GM23338 (cell line): ENCODE measurements at regions not wholly inside any gene's neighbourhood (a gene's known extent, or its start where the extent isn't known, plus 50 kb on each side); places are given as distances from the start of the nearest gene placed in this dataset.

Source experiments
- ATAC-seq: fragments of 200-7000 bp; cut with Tn5 transposase; 3 replicates; pipeline ENCODE4 v1.9.1; 2020
- DNase-seq: peaks from one replicate; pipeline ENCODE4 v3.0.0-alpha.2; 2015; ENCODE audit warnings: low spot score
- H2AFZ ChIP-seq: fragments of 200-600 bp; sonication (generic); 2 replicates; pipeline ENCODE4 v1.8.0; 2016; ENCODE audit warnings: antibody characterized with exemption, mild to moderate bottlenecking, moderate library complexity
- H3F3A ChIP-seq: fragments of 200-600 bp; sonication (generic); replicated peaks from 2 replicates; pipeline ENCODE4 v1.8.0; 2017; ENCODE audit warnings: antibody characterized with exemption, mixed run types, low read depth
- H3K27ac ChIP-seq: fragments of 200-600 bp; sonication (generic); 2 replicates; pipeline ENCODE4 v1.6.1; 2016; ENCODE audit warnings: low read depth
- H3K27me3 ChIP-seq: fragments of 200-600 bp; sonication (generic); 2 replicates; pipeline ENCODE4 v1.8.0; 2016; ENCODE audit warnings: mild to moderate bottlenecking, mixed run types, moderate library complexity; ENCODE audit not compliant: insufficient read depth
- H3K36me3 ChIP-seq: fragments of 200-600 bp; sonication (generic); 2 replicates; pipeline ENCODE4 v1.8.0; 2016; ENCODE audit warnings: mild to moderate bottlenecking; ENCODE audit not compliant: insufficient read depth
- H3K4me1 ChIP-seq: fragments of 200-600 bp; sonication (generic); 2 replicates; pipeline ENCODE4 v1.8.0; 2016; ENCODE audit warnings: mild to moderate bottlenecking, moderate library complexity; ENCODE audit not compliant: insufficient read depth
- H3K4me2 ChIP-seq: fragments of 200-600 bp; sonication (generic); 2 replicates; pipeline ENCODE4 v1.7.1; 2017; ENCODE audit warnings: mixed run types
- H3K4me3 ChIP-seq: fragments of 200-600 bp; sonication (generic); 2 replicates; pipeline ENCODE4 v1.6.1; 2016; ENCODE audit warnings: mixed run types
- H3K79me2 ChIP-seq: fragments of 200-600 bp; sonication (generic); replicated peaks from 2 replicates; pipeline ENCODE4 v1.8.0; 2017; ENCODE audit warnings: mild to moderate bottlenecking; ENCODE audit not compliant: insufficient read depth
- H3K9me2 ChIP-seq: fragments of 200-600 bp; sonication (generic); 2 replicates; pipeline ENCODE4 v1.8.0; 2017; ENCODE audit not compliant: insufficient read depth
- H4K20me1 ChIP-seq: fragments of 200-600 bp; sonication (generic); replicated peaks from 2 replicates; pipeline ENCODE4 v1.8.0; 2017; ENCODE audit warnings: mild to moderate bottlenecking; ENCODE audit not compliant: insufficient read depth
- H3K27ac Mint-ChIP-seq: 2 replicates; pipeline ENCODE4 v1.8.0; 2020; ENCODE audit warnings: inconsistent platforms, mild to moderate bottlenecking, moderate library complexity, mixed read lengths
- H3K27me3 Mint-ChIP-seq: 3 replicates; pipeline ENCODE4 v1.8.0; 2022; ENCODE audit warnings: low read depth, mild to moderate bottlenecking, moderate library complexity, mixed read lengths, inconsistent platforms; ENCODE audit not compliant: insufficient read depth, poor library complexity
- H3K36me3 Mint-ChIP-seq: 3 replicates; pipeline ENCODE4 v1.8.0; 2021; ENCODE audit warnings: low read depth, mild to moderate bottlenecking, inconsistent platforms, moderate library complexity, mixed read lengths
- H3K4me1 Mint-ChIP-seq: 3 replicates; pipeline ENCODE4 v1.8.0; 2020; ENCODE audit warnings: mild to moderate bottlenecking, inconsistent platforms, mixed read lengths
- H3K4me3 Mint-ChIP-seq: 3 replicates; pipeline ENCODE4 v1.8.0; 2021; ENCODE audit warnings: moderate library complexity, mild to moderate bottlenecking, inconsistent platforms, mixed read lengths
- H3K9me3 Mint-ChIP-seq: 3 replicates; pipeline ENCODE4 v1.8.0; 2020; ENCODE audit warnings: moderate library complexity, mild to moderate bottlenecking, inconsistent platforms, mixed read lengths
- CREB1 ChIP-seq: fragments of 250-450 bp; sonication (Bioruptor Pico); IDR thresholded peaks from 2 replicates; pipeline ENCODE4 v1.5.0; 2020; ENCODE audit warnings: low read depth, mild to moderate bottlenecking, moderate library complexity
- ETS1 ChIP-seq: IDR thresholded peaks from 2 replicates; pipeline ENCODE4 v1.6.1; 2016; ENCODE audit warnings: antibody characterized with exemption
- EZH2phosphoT487 ChIP-seq: fragments of 200-600 bp; sonication (generic); IDR thresholded peaks from one replicate; pipeline ENCODE4 v1.8.1; 2018; ENCODE audit warnings: antibody characterized with exemption; ENCODE audit not compliant: unreplicated experiment
- JUNB ChIP-seq: IDR thresholded peaks from one replicate; pipeline ENCODE4 v1.6.1; 2016; ENCODE audit warnings: antibody characterized with exemption; ENCODE audit not compliant: unreplicated experiment
- NANOG ChIP-seq: IDR thresholded peaks from 2 replicates; pipeline ENCODE4 v1.6.1; 2016; ENCODE audit warnings: antibody characterized with exemption, borderline replicate concordance
- POLR2AphosphoS5 ChIP-seq: IDR thresholded peaks from 2 replicates; pipeline ENCODE4 v1.6.1; 2016; ENCODE audit warnings: antibody characterized with exemption, low read depth
- ZNF331 ChIP-seq: fragments of 250-450 bp; sonication (Bioruptor Pico); IDR thresholded peaks from 2 replicates; pipeline ENCODE4 v1.5.0; 2020; ENCODE audit warnings: low read depth, mild to moderate bottlenecking, moderate library complexity
- TF ChIP-seq, protein P1 (sequence below), 2 experiments: fragments of 200-600 bp in 1 of 2; sonication (generic) in 1 of 2; conservative IDR thresholded peaks; 2 replicates each; pipeline versions ENCODE4 v1.5.1 to v1.6.1; 2016 to 2017; ENCODE audit warnings: antibody characterized with exemption in 2 of 2, low read depth in 2 of 2, mild to moderate bottlenecking in 2 of 2, moderate library complexity in 1 of 2
- TF ChIP-seq, protein P2 (sequence below): fragments of 250-450 bp; sonication (Bioruptor Pico); IDR thresholded peaks from 2 replicates; pipeline ENCODE4 v1.5.0; 2020; ENCODE audit warnings: mild to moderate bottlenecking, moderate library complexity

DNA sequence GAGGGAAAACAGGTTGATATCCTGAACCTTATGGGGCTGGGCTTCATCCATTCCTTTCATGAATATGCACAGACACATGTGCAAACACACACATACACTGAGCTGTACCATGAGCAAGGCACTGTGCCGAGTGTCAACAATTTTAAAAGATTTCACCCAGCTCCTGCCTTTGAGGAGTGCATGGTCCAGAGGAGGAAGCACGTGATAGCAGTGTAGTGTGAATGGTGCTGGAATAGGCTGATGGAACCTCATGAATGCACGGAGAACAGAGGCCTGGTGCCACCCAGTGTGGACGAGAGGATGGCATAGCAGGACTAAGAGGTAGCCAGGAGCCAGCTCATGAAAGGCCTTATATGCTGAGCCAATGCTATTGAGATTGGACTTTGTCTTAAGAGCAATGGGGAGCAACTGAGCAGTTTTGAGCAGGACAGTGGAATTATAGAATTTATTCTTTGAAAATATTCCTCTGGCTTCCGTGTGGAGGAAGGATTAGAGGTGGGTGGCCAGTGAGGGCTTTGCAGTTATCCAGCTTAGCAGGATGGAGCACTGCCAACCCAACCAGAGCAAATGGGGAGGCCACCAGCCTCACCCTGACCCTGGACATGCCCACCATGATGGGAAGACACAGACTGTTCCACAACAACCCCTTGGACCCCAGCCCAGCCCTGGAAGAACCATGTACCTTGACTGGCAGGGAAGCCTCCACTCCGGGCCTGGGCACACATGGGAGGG lies 84.4 kb downstream of the UNC5CL start:
- H3K9me3 Mint-ChIP-seq: no peaks in the 10 kb centered on the region
- H3K27me3 Mint-ChIP-seq: peaks cover 1% of the 10 kb centered on the region
- no peak overlapping the region for H3K4me3 Mint-ChIP-seq
- Histone ChIP-seq H3K27ac (no peak overlapping the region), H3K4me3 (no peak overlapping the region), H3F3A (no peaks in the 10 kb centered on the region), H4K20me1 (no peaks in the 10 kb centered on the region), H3K9me2 (peaks cover 7% of the 10 kb centered on the region; the same call in 1 of the 2 replicates), H3K4me1 (peaks cover 21% of the 10 kb centered on the region), H3K4me2 (no peak overlapping the region), H2AFZ (no peak overlapping the region), H3K79me2 (no peaks in the 10 kb centered on the region), H3K36me3 (no peaks in the 10 kb centered on the region), H3K27me3 (no peaks in the 10 kb centered on the region)
- no peak overlapping the region for H3K27ac Mint-ChIP-seq
- no peaks in the 10 kb centered on the region for H3K36me3 Mint-ChIP-seq
- ATAC-seq (no peak), DNase-seq (no peak)
- TF ChIP-seq EZH2phosphoT487: no peak
- TF ChIP-seq ZNF331: no peak
- H3K4me1 Mint-ChIP-seq: peaks cover 26% of the 10 kb centered on the region

- Histone ChIP-seq H3K79me2 (no peaks in the 10 kb centered on the region), H3K4me3 (no peak overlapping the region), H2AFZ (no peak overlapping the region), H3K4me2 (no peak overlapping the region), H3K27ac (no peak overlapping the region), H4K20me1 (no peaks in the 10 kb centered on the region), H3K27me3 (no peaks in the 10 kb centered on the region), H3F3A (peaks cover 5% of the 10 kb centered on the region), H3K36me3 (no peaks in the 10 kb centered on the region), H3K4me1 (peaks cover 31% of the 10 kb centered on the region), H3K9me2 (peaks cover 7% of the 10 kb centered on the region; the same call in 1 of the 2 replicates)
- Mint-ChIP-seq H3K27me3 (peaks cover 1% of the 10 kb centered on the region), H3K27ac (no peak overlapping the region), H3K4me1 (peaks cover 37% of the 10 kb centered on the region), H3K4me3 (no peak overlapping the region), H3K36me3 (no peaks in the 10 kb centered on the region), H3K9me3 (no peaks in the 10 kb centered on the region)
- no peak for ATAC-seq
- TF ChIP-seq, protein P1, sequence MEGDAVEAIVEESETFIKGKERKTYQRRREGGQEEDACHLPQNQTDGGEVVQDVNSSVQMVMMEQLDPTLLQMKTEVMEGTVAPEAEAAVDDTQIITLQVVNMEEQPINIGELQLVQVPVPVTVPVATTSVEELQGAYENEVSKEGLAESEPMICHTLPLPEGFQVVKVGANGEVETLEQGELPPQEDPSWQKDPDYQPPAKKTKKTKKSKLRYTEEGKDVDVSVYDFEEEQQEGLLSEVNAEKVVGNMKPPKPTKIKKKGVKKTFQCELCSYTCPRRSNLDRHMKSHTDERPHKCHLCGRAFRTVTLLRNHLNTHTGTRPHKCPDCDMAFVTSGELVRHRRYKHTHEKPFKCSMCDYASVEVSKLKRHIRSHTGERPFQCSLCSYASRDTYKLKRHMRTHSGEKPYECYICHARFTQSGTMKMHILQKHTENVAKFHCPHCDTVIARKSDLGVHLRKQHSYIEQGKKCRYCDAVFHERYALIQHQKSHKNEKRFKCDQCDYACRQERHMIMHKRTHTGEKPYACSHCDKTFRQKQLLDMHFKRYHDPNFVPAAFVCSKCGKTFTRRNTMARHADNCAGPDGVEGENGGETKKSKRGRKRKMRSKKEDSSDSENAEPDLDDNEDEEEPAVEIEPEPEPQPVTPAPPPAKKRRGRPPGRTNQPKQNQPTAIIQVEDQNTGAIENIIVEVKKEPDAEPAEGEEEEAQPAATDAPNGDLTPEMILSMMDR (conservative IDR thresholded peaks at IDR 0.05; ENCODE audit: low read depth in 2 of 2): no peak
- TF ChIP-seq CREB1 (CRISPR knock-in tag) (no peak), ETS1 (no peak), NANOG (no peak), EZH2phosphoT487 (no peak), POLR2AphosphoS5 (no peak), JUNB (no peak)
- TF ChIP-seq, protein P2, sequence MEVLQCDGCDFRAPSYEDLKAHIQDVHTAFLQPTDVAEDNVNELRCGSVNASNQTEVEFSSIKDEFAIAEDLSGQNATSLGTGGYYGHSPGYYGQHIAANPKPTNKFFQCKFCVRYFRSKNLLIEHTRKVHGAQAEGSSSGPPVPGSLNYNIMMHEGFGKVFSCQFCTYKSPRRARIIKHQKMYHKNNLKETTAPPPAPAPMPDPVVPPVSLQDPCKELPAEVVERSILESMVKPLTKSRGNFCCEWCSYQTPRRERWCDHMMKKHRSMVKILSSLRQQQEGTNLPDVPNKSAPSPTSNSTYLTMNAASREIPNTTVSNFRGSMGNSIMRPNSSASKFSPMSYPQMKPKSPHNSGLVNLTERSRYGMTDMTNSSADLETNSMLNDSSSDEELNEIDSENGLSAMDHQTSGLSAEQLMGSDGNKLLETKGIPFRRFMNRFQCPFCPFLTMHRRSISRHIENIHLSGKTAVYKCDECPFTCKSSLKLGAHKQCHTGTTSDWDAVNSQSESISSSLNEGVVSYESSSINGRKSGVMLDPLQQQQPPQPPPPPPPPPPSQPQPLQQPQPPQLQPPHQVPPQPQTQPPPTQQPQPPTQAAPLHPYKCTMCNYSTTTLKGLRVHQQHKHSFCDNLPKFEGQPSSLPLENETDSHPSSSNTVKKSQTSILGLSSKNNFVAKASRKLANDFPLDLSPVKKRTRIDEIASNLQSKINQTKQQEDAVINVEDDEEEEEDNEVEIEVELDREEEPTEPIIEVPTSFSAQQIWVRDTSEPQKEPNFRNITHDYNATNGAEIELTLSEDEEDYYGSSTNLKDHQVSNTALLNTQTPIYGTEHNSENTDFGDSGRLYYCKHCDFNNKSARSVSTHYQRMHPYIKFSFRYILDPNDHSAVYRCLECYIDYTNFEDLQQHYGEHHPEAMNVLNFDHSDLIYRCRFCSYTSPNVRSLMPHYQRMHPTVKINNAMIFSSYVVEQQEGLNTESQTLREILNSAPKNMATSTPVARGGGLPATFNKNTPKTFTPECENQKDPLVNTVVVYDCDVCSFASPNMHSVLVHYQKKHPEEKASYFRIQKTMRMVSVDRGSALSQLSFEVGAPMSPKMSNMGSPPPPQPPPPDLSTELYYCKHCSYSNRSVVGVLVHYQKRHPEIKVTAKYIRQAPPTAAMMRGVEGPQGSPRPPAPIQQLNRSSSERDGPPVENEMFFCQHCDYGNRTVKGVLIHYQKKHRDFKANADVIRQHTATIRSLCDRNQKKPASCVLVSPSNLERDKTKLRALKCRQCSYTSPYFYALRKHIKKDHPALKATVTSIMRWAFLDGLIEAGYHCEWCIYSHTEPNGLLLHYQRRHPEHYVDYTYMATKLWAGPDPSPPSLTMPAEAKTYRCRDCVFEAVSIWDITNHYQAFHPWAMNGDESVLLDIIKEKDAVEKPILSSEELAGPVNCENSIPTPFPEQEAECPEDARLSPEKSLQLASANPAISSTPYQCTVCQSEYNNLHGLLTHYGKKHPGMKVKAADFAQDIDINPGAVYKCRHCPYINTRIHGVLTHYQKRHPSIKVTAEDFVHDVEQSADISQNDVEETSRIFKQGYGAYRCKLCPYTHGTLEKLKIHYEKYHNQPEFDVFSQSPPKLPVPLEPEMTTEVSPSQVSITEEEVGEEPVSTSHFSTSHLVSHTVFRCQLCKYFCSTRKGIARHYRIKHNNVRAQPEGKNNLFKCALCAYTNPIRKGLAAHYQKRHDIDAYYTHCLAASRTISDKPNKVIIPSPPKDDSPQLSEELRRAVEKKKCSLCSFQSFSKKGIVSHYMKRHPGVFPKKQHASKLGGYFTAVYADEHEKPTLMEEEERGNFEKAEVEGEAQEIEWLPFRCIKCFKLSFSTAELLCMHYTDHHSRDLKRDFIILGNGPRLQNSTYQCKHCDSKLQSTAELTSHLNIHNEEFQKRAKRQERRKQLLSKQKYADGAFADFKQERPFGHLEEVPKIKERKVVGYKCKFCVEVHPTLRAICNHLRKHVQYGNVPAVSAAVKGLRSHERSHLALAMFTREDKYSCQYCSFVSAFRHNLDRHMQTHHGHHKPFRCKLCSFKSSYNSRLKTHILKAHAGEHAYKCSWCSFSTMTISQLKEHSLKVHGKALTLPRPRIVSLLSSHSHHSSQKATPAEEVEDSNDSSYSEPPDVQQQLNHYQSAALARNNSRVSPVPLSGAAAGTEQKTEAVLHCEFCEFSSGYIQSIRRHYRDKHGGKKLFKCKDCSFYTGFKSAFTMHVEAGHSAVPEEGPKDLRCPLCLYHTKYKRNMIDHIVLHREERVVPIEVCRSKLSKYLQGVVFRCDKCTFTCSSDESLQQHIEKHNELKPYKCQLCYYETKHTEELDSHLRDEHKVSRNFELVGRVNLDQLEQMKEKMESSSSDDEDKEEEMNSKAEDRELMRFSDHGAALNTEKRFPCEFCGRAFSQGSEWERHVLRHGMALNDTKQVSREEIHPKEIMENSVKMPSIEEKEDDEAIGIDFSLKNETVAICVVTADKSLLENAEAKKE: no peak
- DNase-seq: no peak
These were observed 85.5 kb downstream of the UNC5CL start for GRCh38 chr6:40953486-40953885.
